Iris pigment epithelial cell (primary cell): ENCODE measurements at regions not wholly inside any gene's neighbourhood (a gene's known extent, or its start where the extent isn't known, plus 50 kb on each side); places are given as distances from the start of the nearest gene placed in this dataset.

ENCODE experiments used
- DNase-seq: peaks from one replicate; pipeline ENCODE4 v3.0.0-alpha.2; 2011; ENCODE audit warnings: low read depth

- DNase-seq = no peak
Measured at GRCh38 chr4:13849778-13850177, 222.3 kb upstream of the BOD1L1 start.

DNA sequence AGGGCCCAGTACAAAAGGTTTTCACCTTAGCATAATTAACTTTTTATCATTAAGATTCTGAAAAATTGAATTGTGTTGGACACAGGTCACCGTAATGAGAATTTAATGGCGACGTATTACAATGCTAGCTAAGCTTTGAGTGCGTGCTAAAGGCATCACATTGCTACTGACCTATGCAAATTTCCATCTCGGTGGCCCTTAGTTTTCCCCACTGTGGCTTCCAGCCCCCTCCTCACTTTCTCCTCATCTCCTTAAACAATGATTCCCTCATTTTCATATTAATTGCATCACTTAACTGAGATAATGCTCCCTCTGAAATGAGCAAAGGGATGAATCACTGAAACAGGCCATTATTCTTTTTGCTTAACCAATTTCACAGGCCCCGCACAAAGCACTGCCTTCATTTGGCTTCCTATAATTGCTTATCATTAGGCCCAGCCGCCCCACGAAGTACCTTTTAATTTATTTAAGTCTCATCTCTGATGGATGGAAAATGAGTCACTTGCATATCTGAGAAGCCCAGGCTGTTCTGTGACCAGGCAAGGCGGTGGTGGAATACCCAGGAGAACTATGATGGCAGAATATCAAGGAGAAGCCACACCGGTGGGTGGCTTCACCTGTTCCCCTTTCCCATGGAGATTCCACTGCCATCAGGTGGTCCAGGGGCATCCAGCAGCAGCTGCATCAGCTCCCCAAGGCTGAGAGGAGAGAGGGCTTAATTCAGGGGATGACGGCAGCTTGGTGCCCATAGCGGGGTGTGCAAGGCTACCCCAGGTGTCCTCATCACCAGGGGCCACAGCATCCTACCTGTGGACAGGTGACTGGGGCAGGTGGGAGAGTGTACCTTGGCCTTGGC is 223.8 kb upstream of the BOD1L1 start:
- DNase-seq = peak; percentile 14

- no peak for DNase-seq
Measured at GRCh38 chr4:13852411-13852810, 224.9 kb upstream of the BOD1L1 start.

DNA sequence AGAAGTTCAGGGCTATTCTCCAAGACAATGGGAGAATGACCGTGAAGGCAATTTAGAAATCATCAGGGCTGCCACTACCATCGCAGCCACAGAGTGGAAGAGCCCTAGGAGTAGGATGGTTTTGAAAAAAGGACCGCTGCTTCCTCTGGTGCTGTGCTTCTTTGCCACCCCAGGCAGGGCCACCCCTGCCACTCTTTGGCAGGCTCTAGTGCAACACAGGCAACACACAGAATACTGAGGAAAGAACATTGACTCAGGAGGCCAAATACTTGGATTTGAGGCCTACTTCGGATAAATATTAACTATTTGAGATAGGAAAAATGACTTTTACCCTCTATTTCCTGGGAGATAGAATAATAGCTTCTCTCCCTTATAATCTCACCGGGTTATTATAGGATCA is 228.9 kb upstream of the BOD1L1 start:
- no peak for DNase-seq

DNA sequence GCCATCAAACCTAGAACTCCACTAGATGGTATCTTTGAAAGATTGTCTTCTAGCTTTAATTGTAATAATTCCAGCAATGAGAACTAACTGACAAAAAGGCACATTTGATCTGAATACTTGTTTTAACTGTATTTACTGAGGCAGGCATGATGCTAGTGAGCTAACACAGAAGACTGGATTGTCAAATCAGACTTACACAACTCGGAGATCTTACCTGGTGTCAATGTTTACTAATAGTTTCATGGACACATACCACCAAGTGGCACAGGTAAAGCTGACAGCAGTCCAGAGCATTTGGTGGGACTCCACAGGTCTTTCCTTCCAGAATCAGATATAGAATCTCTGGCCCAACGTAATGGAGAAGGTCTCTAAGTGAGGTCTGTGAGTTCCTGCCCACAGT is 229.9 kb upstream of the BOD1L1 start:
- no peak for DNase-seq

DNA sequence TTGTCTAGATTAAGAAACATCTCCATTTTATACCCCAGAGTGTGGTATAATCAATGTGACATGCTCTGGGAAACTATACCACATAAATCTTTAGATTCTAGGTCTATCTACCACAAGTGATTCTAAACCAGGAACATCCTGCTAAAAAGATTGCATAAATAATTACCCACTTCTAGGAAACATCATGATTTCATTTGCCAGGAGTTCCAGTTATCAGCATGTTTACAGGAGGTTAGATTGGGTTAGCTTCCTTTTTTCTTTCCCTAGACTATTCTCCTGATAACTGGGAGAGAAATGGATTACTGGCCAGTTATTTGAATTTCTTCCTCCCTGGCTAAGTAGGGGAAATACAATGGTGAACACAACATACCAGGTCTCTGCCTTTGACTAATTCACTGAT is 230.3 kb upstream of the BOD1L1 start:
- DNase-seq = no peak

- DNase-seq = no peak
Measured at GRCh38 chr4:13859423-13859822, 231.9 kb upstream of the BOD1L1 start.

DNA sequence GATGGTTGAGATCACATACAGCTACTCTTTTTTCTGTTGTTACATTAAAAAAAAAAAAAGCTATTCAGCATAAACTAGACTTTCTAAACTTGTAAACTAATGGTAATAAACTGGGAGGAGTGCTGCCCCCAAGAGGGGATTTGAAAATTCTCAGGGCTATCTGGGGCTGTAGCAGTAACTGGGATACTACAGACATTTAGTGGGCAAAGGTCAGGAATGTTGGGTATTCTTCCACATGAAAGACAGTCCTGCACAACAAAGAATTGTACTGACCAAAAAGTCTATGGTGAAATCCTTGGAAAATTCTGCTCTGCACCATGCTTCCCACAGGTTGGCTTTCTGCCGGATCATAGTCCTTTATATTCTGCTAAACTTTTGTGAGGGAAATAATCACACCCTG is 232.6 kb upstream of the BOD1L1 start:
- DNase-seq = no peak

- peak; percentile 45 for DNase-seq
Measured at GRCh38 chr4:13865871-13866669, 238.5 kb upstream of the BOD1L1 start.

GRCh38 chr4:13866881-13867280 is 239.4 kb upstream of the BOD1L1 start:
- peak; percentile 59 for DNase-seq

DNA sequence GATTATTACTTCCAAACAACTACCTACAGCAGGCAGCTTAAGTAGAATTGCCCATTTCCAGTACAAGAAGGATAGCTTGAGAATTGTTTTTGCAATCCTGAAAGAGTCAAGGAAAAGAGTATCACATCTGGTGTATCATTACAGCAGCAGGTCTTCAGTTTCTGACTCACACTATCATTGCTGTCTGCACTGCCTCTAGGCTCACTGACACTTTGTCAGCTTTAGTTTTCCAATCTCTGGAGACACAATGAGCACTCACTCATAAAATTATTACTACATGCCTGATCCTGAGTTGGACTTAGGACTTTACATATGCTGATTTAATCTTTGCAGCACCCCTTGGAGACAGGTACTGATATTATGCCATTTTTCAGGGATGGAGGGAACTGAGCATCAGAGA is 244.6 kb upstream of the BOD1L1 start:
- DNase-seq = peak; percentile 38

GRCh38 chr4:13872955-13873354 is 245.4 kb upstream of the BOD1L1 start:
- DNase-seq = no peak

GRCh38 chr4:13875181-13875580 is 247.7 kb upstream of the BOD1L1 start:
- DNase-seq = no peak

DNA sequence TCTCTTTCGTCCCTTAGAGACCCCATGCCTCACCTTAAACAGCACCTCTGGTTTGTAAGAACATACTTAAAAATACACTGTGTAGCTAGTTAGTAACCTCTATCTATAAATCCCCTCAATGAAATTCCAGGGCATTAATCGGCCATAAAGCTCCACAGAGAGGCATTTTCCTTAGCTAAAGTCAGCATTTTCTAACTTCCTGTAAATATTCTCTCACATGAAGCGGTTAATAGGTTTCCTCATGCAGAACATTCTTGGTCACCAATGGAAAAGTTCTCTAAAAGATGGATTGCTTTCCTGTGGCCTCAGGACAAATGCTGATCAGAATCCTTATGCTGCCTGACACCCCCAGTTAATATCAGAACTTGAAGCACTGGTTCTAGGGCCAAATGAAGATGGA is 248.6 kb upstream of the BOD1L1 start:
- DNase-seq = peak; percentile 8

DNA sequence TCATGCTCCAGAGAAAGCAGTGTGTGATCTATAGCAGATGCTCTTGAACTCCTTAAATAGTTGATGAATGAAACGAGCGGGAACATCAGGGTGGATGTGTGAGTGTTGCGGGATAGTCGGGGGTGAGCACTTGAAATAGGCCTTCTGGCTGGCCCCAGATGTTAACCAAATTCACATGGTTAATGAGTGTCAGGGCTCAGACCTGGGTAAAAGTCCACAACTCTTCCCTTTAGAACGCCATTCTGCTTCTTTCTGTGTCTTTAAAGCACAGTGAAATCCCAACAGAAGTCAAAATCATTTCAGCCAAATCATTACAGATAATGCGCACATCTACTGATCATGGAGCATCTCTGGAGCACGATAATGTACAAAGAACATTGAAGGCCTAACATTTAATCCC is 249.4 kb upstream of the BOD1L1 start:
- no peak for DNase-seq

DNA sequence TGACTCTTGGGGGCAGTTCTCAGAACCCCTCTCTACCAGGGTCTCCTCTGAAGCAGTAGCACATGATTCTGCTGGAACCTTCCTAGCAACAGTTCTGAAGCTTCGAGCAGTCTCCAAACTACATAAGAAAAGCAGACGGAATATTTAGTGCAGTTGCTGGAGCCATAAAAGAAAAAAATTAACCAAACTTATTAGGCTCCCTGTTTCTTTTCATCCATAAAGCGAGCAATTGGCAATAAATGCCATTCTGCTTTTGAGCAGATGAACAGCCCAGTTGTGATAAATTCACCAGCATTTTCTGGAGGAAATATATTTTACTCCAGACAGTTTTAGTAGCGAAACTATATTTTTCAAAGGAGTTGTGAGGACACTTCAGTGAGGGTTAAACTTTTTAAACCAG is 250.1 kb upstream of the BOD1L1 start:
- no peak for DNase-seq

DNA sequence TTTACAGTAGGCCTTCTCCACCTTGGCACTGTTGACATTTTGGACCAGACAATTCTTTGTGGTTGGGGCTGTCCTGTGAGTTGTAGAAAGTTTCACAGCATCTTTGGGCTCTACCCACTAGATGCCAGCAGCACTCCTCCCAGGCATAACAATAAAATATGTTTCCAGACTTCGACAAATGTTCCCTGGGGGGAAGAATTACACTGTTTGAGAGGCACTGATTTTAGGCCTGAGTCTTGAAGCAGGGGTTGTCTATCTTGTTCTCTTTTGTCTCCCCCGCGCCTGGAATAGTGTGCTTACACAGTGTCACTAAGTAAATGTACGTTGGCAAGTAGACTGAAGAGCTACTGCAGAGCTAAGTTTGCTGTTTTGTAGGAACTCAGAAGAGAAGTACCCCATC is 254.4 kb upstream of the BOD1L1 start:
- DNase-seq = no peak

GRCh38 chr4:13887010-13887409 is 259.5 kb upstream of the BOD1L1 start:
- DNase-seq = no peak

DNA sequence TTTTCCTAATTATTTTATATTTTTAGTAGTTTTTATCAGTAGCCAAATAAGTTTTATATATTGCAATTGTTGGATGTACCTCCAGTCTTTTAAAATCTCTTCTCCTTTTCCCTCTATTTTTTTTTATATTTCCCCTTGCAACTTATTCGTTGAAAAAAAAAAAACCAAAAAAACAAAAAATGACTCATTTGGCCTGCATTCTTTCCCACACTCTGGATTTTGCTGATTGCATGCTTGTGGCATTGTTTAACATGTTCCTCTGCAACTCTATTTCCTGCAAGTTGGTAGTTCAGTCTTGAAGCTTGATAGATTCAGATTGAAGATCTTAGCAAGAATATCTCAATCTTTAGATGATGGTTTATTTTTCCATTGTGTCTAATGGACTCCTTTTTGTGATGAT is 260.6 kb upstream of the BOD1L1 start:
- DNase-seq = peak; percentile 94

DNA sequence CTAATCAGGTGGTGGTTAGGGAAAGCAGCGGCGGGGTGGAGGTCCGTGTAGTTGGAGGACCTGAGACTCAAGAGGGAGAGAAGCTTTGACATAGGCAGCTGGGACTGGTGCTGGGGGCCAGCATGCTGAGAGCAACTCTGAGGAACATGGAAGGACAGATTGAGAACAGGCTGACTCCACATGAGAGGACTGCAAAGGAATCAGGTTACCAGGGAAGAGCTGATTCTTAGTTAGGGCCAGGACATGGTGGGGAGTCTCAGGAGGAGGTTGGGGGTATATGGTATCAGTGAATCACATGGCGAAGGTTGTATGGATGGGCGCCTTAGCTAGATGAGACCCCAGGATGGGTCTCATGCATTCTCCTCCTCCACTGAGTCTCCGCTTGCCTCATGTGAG is 264.0 kb upstream of the BOD1L1 start:
- DNase-seq = peak; percentile 63

GRCh38 chr4:13892739-13893105 is 265.2 kb upstream of the BOD1L1 start:
- DNase-seq = no peak

GRCh38 chr4:13893211-13893610 is 265.7 kb upstream of the BOD1L1 start:
- DNase-seq = no peak

GRCh38 chr4:13893987-13894386 is 266.5 kb upstream of the BOD1L1 start:
- no peak for DNase-seq

- no peak for DNase-seq
Measured at GRCh38 chr4:13900780-13901179, 273.3 kb upstream of the BOD1L1 start.
